NCI-H524 treated with DMSO at 0.1 percent for 48 hours (cell line): ENCODE measurements at regions not wholly inside any gene's neighbourhood (a gene's known extent, or its start where the extent isn't known, plus 50 kb on each side); places are given as distances from the start of the nearest gene placed in this dataset.
A peak's percentile ranks its signal among the peaks of the same experiment; 100 is the strongest.
"Not testable (repeated sequence)": the region's sequence is repeated elsewhere in the genome, so short reads cannot be mapped to it uniquely, and the experiment has no call there.

Experiments used
- DNase-seq: peaks from one replicate; lab custom pipeline; 2025; lab: John Stamatoyannopoulos, UW

DNA sequence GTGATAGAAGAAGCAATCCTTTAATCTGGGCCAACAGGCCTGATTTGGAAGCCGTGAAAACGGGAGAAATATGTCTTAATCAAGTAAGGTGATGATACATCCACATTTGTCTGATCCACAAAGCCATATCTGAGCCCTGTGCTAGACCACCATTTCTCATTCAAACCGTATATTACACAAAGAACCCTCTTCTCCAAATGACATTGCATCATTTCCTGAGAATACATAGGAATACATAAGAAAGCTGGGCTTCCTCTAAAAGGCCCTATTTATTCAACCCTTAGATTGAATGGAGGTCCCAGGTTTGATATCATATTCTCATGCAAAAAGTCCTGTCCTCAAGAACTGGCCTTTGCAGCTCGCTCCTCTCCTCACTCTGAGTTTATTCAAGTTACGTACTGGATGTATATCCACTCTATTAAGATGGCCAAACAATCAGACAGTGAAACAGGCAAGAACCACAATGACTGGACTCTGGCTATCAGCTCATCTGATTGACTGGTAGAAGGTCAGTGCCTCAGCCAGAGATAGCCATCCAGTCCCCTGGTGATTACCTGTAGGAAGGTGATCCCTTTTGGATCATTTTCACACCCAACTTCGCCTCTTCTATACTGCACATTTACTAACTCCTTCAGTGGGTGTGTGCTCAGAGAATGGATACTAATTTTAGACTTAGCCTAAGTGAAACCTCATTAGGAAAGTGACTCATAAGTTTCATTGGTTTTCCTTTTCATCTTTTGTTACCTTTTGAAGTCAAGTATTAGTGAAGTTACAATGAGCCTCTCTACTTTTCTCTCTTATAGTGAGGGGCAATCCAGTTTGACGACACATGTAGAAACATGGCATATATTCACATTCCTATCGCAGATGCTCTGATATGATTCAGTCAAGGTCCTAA lies 167.6 kb upstream of the WWC1 start:
- DNase-seq, result no peak

DNA sequence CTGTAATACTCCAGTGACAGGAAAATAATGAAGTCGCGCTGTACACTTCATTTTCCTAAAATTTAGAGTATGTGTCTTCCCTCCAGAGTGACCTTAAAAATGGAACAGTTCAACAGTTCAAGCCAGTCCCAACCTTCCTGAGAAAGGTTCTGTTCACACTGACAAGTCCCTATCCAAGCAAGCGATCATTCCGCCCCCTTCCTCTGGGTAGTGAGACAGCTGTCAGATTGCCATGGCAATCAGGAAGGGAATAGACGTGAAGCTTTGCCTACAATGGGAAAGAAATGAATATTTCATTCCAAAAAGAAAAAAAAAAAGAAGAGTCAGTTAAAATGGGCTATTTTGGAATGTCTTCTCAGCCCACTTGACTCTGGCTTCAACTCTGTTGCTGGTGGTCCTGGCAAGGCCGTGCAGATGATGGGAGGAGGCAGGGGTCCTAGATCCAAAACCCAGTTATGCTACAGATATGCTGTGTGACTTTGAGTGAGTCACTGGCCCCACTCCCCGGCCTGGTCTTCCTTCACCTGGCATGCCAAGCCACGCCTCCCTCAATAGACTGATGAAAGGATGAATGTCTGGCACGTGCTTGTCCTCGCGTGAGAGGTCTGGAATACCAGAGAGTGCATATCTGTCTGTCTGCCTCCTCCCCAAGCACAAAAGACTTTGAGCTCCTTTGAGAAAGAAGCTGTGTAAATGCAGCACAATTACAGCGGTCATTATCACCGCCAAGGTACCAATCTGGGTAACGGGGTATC lies 165.8 kb upstream of the WWC1 start:
- DNase-seq, result no peak

DNA sequence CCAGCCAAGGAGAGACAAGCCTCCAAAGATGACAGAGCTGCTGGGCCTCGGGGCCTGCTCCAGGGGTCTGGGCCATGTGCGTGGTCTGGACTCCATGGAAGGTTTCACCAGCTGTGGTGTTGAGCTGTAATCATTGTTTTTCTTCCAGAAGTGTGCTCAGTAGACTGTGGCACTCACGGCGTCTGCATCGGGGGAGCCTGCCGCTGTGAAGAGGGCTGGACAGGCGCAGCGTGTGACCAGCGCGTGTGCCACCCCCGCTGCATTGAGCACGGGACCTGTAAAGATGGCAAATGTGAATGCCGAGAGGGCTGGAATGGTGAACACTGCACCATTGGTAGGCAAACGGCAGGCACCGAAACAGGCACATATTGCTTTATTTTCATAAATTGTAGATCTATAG lies 164.8 kb upstream of the WWC1 start:
- no peak for DNase-seq

DNA sequence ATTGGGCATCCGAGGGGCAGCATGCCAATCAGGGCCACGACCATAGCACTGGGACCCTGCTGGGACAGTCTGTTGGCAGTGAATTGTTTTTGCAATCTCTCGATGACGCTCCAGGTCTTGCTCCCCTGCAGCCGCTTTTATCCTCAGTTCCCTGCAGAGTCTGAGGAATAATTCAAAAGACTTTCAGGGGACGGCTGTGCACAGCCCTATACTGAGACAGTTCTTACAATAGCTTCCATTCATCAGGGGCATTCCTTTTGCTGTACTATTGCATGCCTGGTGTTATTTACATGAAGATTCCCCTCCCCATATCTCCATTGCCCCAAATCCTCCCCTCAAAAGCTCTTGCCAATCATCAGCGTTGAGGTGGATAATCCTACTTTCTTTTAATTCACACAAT lies 163.3 kb upstream of the WWC1 start:
- DNase-seq, result peak; percentile 35

DNA sequence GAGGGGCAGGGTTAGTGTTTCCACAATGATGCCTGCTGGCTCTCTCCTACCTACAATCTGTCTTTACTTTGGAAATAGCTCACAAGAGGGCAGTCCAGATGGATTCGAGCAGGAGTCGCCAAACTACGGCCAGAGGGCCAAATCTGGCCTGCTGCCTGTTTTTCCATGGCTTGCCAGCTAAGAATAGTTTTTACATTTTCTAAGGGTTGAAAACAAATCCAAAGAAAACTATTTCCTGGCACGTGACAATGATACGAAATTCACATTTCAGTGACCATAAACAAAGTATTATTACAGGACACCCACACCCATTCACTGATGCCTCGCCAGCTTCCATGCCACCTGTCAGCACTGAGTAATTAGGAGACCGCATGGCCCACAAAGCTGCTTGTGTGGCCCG lies 162.9 kb upstream of the WWC1 start:
- peak; percentile 85 for DNase-seq

DNA sequence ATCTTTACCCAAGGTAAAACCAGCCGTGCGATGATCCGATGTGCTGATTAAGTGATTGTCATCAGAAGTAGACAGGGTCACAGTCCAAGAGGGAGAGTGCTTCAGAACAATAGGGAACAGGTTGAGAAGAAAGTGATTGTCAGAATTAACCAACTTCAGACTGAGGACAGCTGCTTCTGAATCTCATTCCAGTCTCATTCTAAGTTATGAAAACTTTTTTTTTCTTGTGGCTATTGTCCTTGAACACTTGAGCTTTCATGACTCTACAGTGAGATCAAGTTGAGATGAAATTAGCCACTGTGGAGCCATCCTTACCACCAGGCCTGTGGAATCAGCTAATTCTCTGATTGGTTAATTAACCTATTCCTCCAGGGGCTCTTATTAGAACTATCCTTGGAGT lies 159.9 kb upstream of the WWC1 start:
- no peak for DNase-seq

- DNase-seq, result no peak
Measured at GRCh38 chr5:168132241-168132641, 159.2 kb upstream of the WWC1 start.

- DNase-seq, result no peak
Measured at GRCh38 chr5:168135897-168136296, 155.5 kb upstream of the WWC1 start.

DNA sequence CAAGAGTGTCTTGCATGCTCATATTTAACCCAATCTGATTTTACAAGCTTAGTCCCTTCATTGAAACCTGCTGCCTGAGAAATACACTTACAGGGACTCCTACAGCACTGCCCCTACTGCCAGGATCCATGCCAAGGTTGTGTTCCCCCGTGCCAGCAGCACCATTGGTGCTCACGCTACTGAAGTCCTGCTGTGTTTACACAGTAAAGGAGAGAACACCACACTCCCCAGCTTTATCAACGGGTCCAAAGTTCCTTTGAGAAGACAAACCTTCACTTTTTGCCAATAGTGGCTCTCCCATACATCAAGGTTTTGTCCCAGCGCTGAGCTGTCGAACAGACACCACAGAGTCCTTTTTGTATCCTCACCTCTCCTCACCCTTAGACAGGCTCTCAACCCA lies 155.1 kb upstream of the WWC1 start:
- DNase-seq, result no peak

DNA sequence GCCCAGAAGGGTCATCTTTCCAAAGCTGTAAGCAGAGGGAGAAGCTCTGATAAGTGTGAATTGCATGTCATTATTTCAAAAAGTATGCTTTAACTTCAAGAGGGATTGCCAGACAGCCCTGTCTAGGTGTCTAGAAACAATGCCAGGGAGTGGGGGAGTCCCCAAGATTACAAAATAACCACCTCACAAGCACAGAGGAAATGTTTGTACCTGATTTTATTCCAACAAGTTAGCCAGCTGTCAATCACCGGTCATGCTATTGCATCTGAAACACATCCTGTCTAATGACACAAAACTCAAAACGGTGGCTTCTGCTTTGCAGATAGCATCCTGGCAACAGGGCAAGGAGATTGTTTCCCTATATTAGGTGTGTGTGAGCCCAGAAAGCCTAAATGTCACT lies 154.2 kb upstream of the WWC1 start:
- no peak for DNase-seq

- DNase-seq, result peak; percentile 19
Measured at GRCh38 chr5:168140241-168140640, 151.2 kb upstream of the WWC1 start.

GRCh38 chr5:168142402-168142801 lies 149.0 kb upstream of the WWC1 start:
- DNase-seq, result no peak

- not testable (repeated sequence) for DNase-seq
Measured at GRCh38 chr5:168143521-168143920, 147.9 kb upstream of the WWC1 start.

- no peak for DNase-seq
Measured at GRCh38 chr5:168147106-168147505, 144.3 kb upstream of the WWC1 start.

- DNase-seq, result no peak
Measured at GRCh38 chr5:168147568-168148360, 143.7 kb upstream of the WWC1 start.

DNA sequence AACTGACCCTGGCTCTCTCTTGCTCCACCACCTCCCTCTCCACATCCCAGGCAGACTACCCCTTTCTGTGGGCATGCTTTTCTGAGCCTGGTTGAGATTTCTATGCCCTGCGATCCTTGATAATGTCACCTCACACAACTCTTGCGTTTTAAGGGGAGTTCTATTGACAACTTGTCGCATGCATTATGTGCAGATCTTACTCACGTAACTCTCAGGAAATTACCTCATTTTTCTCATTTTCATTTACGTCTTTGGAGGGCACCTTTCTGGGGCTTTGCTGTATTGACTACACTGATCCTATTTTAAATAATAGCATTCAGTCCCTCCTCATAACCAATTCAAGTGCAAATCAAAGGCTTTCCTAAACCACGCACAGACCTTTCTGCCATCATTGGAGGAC lies 140.4 kb upstream of the WWC1 start:
- no peak for DNase-seq

DNA sequence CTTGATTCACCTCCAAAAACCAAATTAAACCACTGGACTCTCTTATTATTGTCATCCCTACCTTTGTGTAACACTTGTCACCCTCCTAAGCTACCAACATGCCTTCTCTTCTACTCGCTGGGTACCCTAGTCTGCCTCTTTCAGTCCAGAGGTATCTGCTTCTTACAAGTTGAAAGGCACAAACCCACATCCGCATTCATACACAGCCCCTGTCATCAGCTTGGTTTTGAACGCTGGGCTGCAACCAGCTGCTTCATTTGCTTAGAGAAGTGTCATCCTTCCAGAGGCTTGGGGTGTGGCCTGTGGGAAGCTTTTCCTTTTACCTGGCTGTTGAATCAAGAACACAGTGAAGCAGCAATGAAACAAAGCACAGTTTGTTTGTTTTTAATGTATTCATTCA lies 138.8 kb upstream of the WWC1 start:
- no peak for DNase-seq

- no peak for DNase-seq
Measured at GRCh38 chr5:168153263-168153875, 138.1 kb upstream of the WWC1 start.

DNA sequence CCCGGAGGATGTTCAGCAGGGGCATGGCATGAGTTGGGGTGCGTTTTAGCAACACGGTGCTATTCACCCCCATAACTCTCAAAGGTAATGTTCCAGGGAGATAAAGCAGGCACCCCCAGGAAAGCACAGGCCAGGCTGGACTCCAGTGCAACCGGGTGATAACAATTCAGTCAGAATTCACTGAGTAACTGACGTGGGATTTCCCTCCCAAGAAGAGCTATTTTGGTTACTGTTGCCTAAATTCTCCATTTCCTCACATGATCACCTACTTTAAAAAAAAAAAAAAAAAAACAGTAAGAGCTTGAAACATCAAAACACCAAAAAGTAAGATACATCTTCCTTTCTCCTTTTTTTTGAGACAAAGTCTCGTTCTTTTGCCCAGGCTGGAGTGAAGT lies 137.6 kb upstream of the WWC1 start:
- DNase-seq, result no peak

DNA sequence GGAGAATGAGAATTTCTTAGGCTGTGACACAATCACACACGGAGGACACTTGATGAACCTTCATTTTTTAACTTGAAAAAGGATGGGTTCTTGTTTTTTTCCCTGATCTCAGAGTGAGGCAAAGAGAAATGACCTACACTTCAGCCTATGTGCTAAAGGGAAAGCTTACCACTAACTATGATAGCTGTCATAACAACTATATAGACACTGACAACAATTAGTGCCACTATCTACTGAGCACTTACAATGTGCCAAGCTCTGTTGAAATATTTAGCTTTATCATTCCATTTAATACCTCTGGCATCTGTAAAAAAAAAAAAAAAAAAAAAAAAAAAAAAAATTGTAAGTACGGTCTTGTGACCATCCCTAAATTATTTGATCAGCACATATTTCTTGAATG lies 135.9 kb upstream of the WWC1 start:
- DNase-seq, result no peak

- DNase-seq, result peak; percentile 53
Measured at GRCh38 chr5:168156170-168156569, 135.3 kb upstream of the WWC1 start.

GRCh38 chr5:168157141-168157540 lies 134.3 kb upstream of the WWC1 start:
- DNase-seq, result no peak
